Hepatocyte (in vitro differentiated cells): ENCODE measurements at regions not wholly inside any gene's neighbourhood (a gene's known extent, or its start where the extent isn't known, plus 50 kb on each side); places are given as distances from the start of the nearest gene placed in this dataset.

Experiments used
- DNase-seq: peaks from one replicate; pipeline ENCODE4 v3.0.0-alpha.2; 2016; ENCODE audit warnings: low spot score
- H2AFZ ChIP-seq: fragments of 200-600 bp; sonication (generic); 2 replicates; pipeline ENCODE4 v1.6.0; 2016; ENCODE audit warnings: antibody characterized with exemption, mild to moderate bottlenecking
- H3K27ac ChIP-seq: fragments of 200-600 bp; sonication (generic); 2 replicates; pipeline ENCODE4 v1.5.1; 2016; ENCODE audit warnings: mild to moderate bottlenecking
- H3K27me3 ChIP-seq: fragments of 200-600 bp; sonication (generic); 2 replicates; pipeline ENCODE4 v1.6.1; 2016
- H3K36me3 ChIP-seq: fragments of 200-600 bp; sonication (generic); replicated peaks from 2 replicates; pipeline ENCODE4 v1.5.1; 2016; ENCODE audit warnings: low read depth; ENCODE audit not compliant: insufficient read depth
- H3K4me1 ChIP-seq: fragments of 200-600 bp; sonication (generic); 2 replicates; pipeline ENCODE4 v1.5.1; 2016; ENCODE audit warnings: mild to moderate bottlenecking, moderate library complexity; ENCODE audit not compliant: insufficient read depth
- H3K4me2 ChIP-seq: fragments of 200-600 bp; sonication (generic); 2 replicates; pipeline ENCODE4 v1.6.0; 2016
- H3K4me3 ChIP-seq: fragments of 200-600 bp; sonication (generic); 2 replicates; pipeline ENCODE4 v1.5.1; 2016; ENCODE audit warnings: mild to moderate bottlenecking
- H3K79me2 ChIP-seq: fragments of 200-600 bp; sonication (generic); 2 replicates; pipeline ENCODE4 v1.6.0; 2017; ENCODE audit warnings: mild to moderate bottlenecking
- H3K9me2 ChIP-seq: fragments of 200-600 bp; sonication (generic); replicated peaks from 2 replicates; pipeline ENCODE4 v1.6.0; 2017; ENCODE audit warnings: mild to moderate bottlenecking; ENCODE audit not compliant: insufficient read depth
- H3K9me3 ChIP-seq: fragments of 200-600 bp; sonication (generic); 2 replicates; pipeline ENCODE4 v1.5.1; 2016; ENCODE audit warnings: low read depth, mild to moderate bottlenecking
- H4K20me1 ChIP-seq: fragments of 200-600 bp; sonication (generic); 2 replicates; pipeline ENCODE4 v1.6.0; 2016; ENCODE audit warnings: mild to moderate bottlenecking; ENCODE audit not compliant: insufficient read depth, poor library complexity, severe bottlenecking
- EZH2 ChIP-seq: fragments of 200-600 bp; sonication (generic); IDR thresholded peaks from 2 replicates; pipeline ENCODE4 v1.6.1; 2016; ENCODE audit warnings: antibody characterized with exemption, mild to moderate bottlenecking, borderline replicate concordance
- EZH2phosphoT487 ChIP-seq: fragments of 200-600 bp; sonication (generic); IDR thresholded peaks from one replicate; pipeline ENCODE4 v1.6.1; 2018; ENCODE audit warnings: antibody characterized with exemption, mild to moderate bottlenecking, low read depth, moderate library complexity; ENCODE audit not compliant: unreplicated experiment, severe bottlenecking
- WGBS: methylation state at CpG from one replicate; pipeline ENCODE4 v1.1.6; 2016; ENCODE audit warnings: low lambda C conversion rate; ENCODE audit errors: missing lambda C conversion rate; 5-methylcytosine and 5-hydroxymethylcytosine counted together
- TF ChIP-seq, protein P1 (sequence below): fragments of 200-600 bp; sonication (generic); IDR thresholded peaks from 2 replicates; pipeline ENCODE4 v1.5.1; 2016; ENCODE audit warnings: antibody characterized with exemption, mild to moderate bottlenecking; ENCODE audit not compliant: poor library complexity

DNA sequence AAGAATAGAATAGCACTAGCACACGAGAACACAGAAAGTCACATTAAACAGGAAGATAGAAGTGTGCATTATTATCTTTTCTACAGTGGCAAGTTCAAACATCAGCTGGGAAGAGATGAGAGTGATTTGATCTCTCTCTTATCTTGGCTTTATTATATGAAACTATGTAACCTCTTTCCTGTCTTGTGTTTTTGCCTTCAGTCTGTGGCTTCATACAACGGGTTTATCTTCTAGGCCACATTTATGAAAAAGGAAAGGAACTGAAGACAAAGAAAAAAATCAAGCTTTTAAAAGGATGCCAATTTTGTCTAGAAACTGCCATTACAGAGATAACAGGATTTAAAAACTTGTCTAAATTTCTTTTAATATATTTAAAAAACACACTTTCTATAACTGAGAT is 983.6 kb downstream of the RPA4 start:
- Histone ChIP-seq H3K79me2 (no peaks in the 10 kb centered on the region), H3K27ac (no peak overlapping the region), H2AFZ (no peak overlapping the region), H3K4me2 (no peak overlapping the region), H3K36me3 (no peaks in the 10 kb centered on the region), H3K4me3 (no peak overlapping the region), H3K4me1 (no peaks in the 10 kb centered on the region), H3K27me3 (no peaks in the 10 kb centered on the region), H3K9me3 (no peaks in the 10 kb centered on the region), H3K9me2 (no peaks in the 10 kb centered on the region), H4K20me1 (no peaks in the 10 kb centered on the region)
- TF ChIP-seq, protein P1, sequence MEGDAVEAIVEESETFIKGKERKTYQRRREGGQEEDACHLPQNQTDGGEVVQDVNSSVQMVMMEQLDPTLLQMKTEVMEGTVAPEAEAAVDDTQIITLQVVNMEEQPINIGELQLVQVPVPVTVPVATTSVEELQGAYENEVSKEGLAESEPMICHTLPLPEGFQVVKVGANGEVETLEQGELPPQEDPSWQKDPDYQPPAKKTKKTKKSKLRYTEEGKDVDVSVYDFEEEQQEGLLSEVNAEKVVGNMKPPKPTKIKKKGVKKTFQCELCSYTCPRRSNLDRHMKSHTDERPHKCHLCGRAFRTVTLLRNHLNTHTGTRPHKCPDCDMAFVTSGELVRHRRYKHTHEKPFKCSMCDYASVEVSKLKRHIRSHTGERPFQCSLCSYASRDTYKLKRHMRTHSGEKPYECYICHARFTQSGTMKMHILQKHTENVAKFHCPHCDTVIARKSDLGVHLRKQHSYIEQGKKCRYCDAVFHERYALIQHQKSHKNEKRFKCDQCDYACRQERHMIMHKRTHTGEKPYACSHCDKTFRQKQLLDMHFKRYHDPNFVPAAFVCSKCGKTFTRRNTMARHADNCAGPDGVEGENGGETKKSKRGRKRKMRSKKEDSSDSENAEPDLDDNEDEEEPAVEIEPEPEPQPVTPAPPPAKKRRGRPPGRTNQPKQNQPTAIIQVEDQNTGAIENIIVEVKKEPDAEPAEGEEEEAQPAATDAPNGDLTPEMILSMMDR = no peak
- no peak for TF ChIP-seq EZH2phosphoT487
- TF ChIP-seq EZH2 = no peak
- no peak for DNase-seq
- WGBS = 45% methylated on average over 2 of the region's 2 CpGs

DNA sequence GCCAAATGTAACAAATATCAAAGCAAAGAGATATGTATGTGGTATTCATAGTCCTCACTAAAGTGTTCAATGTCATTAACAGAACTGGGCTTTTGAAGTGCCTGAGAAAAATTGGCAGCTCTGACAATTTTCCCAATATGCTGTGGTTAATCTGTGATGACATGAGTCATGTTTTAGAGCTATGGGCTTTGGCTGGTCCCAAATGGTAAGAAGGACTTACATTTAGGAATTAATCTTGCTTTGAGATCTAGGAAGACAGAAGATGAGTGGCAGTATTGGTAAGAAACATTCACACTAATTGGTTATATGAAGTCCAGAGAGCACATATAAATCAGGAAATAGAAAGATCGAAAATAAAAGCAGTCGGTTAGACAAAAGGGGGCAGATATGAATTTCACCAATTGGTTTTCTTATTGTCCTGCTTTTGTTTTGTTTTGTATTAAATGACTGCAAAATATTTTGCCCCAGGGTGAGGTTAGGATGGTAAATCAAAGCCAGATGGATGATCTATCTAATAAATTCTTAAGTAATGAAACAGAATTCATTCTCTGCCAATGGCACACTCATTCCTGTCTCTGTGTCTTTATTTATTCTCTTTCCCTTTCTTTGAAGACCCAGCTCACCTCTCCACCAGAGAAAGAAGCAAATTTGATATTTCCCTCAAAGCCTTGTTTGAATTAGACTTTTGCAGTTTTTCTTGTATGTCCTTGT is 993.1 kb downstream of the RPA4 start:
- TF ChIP-seq EZH2phosphoT487 = no peak
- TF ChIP-seq, protein P1 = no peak
- TF ChIP-seq EZH2 = no peak

DNA sequence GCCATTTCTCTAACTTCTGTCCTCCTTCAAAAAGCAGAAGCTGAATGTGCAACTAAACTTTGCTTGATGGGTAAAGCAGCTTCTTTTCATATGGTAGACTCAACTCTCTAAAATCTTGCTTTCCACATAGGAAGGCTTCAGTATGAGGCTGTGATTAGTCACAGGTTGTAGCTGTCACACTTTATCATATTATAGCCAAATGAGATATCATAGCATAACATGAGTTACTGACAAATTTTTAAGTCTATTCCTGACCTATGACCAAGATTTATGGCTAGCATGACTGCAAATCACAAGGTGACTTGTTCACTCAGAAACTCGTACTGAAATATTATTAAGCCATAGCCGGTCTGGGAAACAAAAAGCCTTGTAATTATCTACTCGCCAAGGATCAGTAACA is 998.6 kb downstream of the RPA4 start:
- H3K27me3 ChIP-seq = no peaks in the 10 kb centered on the region
- no peaks in the 10 kb centered on the region for H4K20me1 ChIP-seq
- no peaks in the 10 kb centered on the region for H3K9me3 ChIP-seq
- no peak overlapping the region for H2AFZ ChIP-seq
- H3K4me2 ChIP-seq = no peak overlapping the region
- DNase-seq = peak; percentile 5
- peak overlapping the region; percentile 39 for H3K27ac ChIP-seq
- WGBS = 42% methylated on average over 3 of the region's 3 CpGs
- no peaks in the 10 kb centered on the region for H3K9me2 ChIP-seq
- H3K36me3 ChIP-seq = no peaks in the 10 kb centered on the region
- TF ChIP-seq EZH2phosphoT487 (no peak), EZH2 (no peak)
- TF ChIP-seq, protein P1 = no peak
- H3K4me3 ChIP-seq = no peak overlapping the region
- no peaks in the 10 kb centered on the region for H3K79me2 ChIP-seq
- no peaks in the 10 kb centered on the region for H3K4me1 ChIP-seq

More for the DNA sequence above, 993.1 kb downstream of the RPA4 start:
- Histone ChIP-seq H3K27ac (no peak overlapping the region), H4K20me1 (no peaks in the 10 kb centered on the region), H3K4me3 (no peak overlapping the region), H3K9me2 (no peaks in the 10 kb centered on the region), H3K9me3 (no peaks in the 10 kb centered on the region), H3K27me3 (no peaks in the 10 kb centered on the region), H3K4me2 (no peak overlapping the region), H2AFZ (no peak overlapping the region), H3K4me1 (no peaks in the 10 kb centered on the region), H3K79me2 (no peaks in the 10 kb centered on the region), H3K36me3 (no peaks in the 10 kb centered on the region)
- WGBS = 89% methylated on average over 2 of the region's 2 CpGs
- DNase-seq = no peak
